GM18505 (cell line): ENCODE measurements at regions not wholly inside any gene's neighbourhood (a gene's known extent, or its start where the extent isn't known, plus 50 kb on each side); places are given as distances from the start of the nearest gene placed in this dataset.

Experiments
- ATAC-seq: cut with Tn5 transposase; IDR thresholded peaks from one replicate; pipeline ENCODE4 v1.9.1; 2021; ENCODE audit not compliant: unreplicated experiment
- POLR2A ChIP-seq: IDR thresholded peaks from 4 replicates; pipeline ENCODE4 v1.6.1; 2011; ENCODE audit warnings: borderline replicate concordance; ENCODE audit not compliant: insufficient read depth, insufficient read length; ENCODE audit errors: extremely low read depth

DNA sequence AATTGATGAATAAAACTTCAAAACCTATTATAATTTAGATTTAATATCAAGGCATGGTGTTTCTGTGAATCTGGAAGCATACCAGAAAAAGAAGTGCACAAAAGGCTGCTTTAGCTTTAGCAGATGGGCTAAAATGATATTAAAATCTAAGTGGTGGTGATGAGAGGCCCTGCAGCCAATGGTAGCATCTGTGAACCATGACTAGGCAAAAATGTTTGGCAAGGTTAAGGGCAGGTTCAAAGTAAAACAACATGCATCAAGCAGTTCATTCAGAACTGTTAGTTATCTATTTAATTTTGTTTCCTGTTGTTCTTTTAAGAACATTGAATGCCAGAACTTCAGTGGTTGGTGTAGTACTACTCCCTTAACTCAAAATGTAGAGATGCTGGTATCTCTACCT is 1736.9 kb upstream of the CELF4 start:
- ATAC-seq = no peak
- TF ChIP-seq POLR2A = no peak

DNA sequence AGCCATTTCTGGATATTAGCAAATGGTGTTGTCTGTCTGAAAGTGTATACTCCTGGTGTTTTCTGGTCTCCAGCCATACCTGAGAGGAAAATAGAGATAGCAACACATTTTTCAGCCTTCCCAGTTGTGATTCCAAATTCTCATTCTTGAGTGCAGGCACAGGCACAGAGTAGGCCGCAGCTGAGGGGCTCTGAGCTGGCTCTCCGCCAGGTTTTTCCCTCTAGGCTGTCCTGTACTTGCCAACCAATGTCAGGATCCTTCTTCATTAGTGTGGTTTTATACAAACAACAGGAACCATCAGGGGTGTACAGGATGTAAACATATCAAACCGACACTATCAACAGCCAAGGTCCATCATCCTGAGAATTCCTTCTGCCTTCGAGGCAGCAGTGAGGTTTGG is 1733.6 kb upstream of the CELF4 start:
- TF ChIP-seq POLR2A = no peak
- no peak for ATAC-seq

DNA sequence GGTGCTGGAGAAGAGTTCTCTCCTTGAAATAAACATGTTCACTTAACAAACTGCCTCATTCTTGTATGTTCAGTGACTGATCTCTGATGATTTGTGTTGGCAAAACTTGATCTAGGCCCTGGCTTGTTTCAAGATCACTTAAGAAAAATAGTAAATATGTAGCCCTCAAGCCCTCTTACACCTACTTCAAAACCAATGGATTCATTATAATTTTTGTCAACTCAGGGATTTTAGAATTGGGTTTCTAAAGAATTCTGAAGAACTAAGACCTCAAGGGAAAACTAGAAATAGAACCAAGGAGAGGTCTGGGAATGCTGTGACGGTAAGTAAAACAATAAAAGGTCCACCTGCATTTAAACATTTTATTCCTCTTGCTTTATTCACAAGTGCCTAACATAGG is 1731.6 kb upstream of the CELF4 start:
- TF ChIP-seq POLR2A = no peak
- no peak for ATAC-seq

DNA sequence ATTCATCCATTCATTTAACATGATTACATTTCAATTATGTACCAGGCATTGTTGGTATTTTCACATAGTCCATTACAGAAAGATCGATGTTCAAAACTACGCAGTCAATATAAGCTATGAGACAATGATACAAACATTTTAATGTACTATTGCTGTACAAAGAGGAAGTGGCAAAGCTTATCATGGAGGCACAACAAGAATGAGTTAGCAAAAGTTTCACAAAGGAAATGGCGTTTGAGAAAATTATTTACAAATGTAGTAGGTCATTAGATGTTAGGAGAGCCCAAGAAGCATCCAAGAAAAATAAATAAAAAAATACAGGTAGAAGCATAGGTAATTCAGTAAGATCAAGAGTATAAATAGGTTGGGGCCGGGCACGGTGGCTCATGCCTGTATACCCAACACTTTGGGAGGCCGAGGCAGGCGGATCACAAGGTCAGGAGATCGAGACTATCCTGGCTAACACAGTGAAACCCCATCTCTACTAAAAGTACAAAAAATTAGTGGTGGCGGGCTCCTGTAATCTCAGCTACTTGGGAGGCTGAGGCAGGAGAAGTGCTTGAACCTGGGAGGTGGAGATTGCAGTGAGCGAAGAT is 1730.8 kb upstream of the CELF4 start:
- no peak for TF ChIP-seq POLR2A
- no peak for ATAC-seq

DNA sequence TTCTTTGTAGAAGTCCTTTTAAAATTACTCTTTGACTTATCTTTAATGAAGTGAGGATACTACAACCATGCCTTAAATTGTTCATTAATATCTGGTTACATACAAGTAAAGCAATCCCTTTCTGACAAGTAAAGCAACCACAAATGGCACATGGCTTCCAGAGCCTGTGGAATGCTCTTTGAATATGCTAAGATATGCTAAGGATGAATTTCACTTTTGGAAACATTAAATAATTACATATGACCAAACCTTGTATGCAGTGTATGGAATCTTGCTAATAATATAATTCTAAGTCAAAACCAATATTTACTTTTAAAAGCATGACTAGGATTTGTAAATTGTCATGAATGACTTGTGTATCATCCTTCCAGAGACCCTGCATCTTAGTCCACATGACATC is 1711.2 kb upstream of the CELF4 start:
- no peak for ATAC-seq
- TF ChIP-seq POLR2A = no peak

DNA sequence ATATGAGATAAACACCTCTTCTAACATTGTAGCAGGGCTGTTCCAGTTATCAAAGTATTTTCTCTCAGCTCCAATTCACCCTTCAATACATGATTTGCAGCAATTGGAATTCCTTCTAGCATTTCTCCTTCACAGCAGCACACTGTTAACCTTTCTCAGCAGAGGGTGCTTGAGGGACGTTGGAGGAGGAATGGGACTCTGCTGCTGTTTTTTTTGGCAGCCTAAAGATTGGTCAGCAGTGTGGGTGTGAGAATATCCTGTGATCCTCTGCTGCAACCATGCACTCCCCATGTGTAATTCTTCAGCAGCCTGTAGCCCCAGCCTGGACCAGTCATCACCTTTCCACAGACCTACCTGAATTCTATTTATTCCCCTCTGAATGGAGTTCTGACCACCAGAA is 1708.9 kb upstream of the CELF4 start:
- ATAC-seq = no peak
- TF ChIP-seq POLR2A = no peak

DNA sequence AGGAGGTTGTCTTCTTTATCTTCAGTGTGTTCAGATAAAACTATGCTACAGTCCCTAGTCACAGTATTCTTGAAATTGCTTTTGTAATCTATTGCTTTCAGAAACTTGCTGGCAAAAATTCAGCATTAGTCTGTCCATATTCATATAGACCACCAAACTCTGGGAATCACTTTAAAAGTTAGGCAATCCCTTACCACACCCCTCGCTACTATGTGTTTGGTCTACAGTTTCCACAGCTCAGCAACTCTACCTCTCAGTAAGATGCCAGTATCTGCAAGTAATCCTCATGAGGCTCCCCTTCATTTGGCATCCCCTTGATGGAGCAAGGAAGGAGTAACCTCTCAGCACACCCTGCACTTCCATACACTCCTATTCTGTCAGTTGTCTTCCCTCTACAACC is 1706.6 kb upstream of the CELF4 start:
- ATAC-seq = no peak
- no peak for TF ChIP-seq POLR2A

DNA sequence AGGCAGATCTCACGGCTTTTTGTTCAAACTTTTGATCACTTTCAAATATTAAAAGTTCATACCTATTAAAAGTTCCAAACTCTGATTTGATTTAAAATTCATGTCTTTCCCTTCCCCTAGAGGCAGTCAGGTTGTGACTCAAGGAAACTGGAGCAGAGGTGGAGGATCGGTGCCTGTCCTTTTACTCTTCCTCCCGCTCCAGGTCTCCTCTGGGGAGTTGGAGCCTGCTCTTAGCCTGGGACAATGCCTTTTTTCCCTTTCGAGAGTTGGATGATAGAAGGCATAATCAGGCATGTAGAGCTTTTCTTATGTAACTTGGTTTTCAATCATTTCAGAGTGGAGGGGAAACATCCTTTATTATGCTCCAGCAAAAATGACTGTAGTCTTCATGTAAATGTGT is 1706.1 kb upstream of the CELF4 start:
- no peak for TF ChIP-seq POLR2A
- ATAC-seq = no peak

DNA sequence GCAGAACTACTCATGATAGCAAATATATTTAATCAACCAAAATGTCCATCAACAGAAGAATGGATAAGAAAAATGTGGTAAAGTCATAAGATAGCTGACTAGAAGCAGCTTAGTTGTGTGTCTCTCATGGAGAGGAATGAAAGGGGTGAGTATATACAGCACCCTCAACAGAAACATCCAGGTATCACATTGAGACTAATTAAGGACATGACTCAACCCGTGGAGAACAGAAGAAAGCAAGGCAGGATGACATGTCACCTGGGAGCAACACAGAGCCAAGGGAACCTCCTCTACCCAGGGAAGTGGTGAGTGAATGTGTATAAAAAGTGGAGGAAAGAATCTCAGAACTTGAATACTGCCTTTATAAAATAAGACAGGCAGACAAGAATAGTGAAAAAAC is 1695.0 kb upstream of the CELF4 start:
- TF ChIP-seq POLR2A = no peak

DNA sequence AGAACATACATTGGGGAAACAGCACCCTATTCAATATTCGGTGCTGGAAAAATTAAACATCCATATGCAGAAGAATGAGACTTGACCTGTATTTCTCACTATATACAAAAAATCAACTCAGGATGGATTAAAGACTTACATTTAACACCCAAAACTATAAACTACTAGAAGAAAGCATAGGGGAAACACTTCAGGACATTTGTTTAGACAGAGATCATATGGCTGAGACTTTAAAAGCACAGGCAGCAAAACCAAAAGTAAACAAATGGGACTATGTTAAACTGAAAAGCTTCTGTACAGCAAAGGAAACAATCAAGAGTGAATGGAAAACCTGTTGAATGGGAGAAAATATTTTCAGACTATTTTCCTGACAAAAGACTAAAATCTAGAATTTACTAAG is 1694.1 kb upstream of the CELF4 start:
- no peak for TF ChIP-seq POLR2A

More for the DNA sequence above, 1695.0 kb upstream of the CELF4 start:
- no peak for ATAC-seq

DNA sequence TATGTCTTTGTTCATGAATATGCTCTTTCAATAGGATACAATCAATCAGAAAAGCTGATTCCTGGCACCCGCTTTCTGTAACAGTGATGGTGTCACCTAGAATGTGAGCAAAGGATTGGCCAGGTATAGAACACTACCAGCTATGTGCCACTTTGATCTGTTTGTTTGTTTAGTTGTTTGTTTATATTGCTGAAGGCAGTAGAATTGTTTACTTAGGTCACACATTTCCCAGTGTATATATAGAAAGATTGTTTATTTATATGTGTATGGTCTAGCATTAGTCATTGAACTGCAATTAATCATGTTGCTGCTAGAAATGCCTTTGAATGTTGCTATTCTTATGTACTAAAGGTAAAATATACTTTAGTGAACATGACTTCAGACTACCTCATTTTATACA is 1678.6 kb upstream of the CELF4 start:
- TF ChIP-seq POLR2A = no peak
- ATAC-seq = no peak

More for the DNA sequence above, 1694.1 kb upstream of the CELF4 start:
- ATAC-seq = no peak

DNA sequence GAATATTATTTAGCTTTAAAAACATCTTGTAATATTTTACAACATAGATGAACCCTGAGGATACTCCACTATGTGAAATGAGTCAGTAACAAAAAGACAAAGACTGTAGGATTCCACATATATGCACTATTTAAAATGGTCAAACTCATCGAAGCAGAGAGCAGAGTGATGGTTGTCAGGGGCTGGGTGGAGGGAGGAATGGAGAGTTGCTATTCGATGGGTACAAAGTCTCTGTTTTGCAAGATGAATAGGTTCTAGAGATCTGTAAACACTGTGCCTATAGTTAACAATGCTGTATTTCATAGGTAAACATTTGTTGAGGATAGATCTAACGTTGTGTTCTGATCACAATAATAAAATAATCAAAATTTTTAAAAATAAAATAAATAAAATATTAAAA is 1675.9 kb upstream of the CELF4 start:
- no peak for TF ChIP-seq POLR2A
- no peak for ATAC-seq

DNA sequence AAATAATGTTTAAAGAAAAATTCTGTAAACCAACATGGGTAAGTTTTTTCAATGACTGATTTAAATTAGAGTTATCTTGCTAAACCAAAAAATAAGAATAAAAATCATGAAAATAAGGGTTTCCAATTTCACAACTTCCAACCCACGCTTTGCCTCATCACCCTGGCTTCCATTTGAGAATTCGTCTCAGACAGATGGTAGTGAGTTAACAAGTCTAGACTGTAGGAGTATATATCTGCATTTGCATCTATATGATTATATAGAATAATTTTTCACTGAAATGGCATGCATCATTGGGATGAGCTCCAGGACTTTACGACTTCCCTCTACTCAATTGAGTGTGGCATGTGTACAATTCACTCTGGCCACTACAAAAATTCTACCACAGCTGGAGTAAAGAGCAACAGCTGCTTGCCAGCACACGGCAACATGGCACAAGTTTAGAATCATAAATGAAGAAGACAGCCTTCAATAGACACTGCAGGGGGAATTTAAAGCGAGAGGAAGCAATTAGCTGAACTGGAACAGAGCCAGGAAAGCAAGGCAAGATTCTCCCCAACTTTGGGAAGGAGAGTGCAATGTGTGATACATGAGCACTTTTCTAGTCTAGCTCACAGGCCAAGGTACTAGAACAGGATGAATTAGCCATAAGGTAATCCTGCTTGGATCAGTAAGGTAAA is 1673.5 kb upstream of the CELF4 start:
- TF ChIP-seq POLR2A = no peak
- no peak for ATAC-seq

DNA sequence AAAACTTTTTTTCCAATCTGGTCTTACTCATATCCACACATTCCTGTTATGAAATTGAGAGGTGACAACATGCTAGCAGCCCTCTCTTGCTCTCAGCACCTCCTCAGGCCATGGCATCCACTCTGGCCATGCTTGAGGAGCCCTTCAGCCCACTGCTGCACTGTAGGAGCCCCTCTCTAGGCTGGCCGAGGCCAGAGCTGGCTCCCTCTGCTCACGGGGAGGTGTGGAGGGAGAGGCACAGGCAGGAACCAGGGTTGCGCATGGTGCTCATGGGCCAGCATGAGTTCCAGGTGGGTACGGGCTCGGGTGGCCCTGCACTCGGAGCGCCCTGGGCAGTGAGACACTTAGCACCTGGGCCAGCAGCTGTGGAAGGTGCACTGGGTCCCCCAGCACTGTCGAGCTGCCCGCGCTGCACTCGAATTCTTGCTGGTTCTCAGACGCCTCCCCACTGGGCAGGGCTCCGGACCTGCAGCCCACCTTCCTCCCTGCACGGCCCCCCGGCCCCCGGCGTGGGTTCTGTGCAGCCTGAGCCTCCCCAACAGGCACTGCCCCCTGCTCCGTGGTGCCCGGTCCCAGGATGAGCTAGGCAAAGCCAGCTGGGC is 1669.6 kb upstream of the CELF4 start:
- no peak for ATAC-seq
- no peak for TF ChIP-seq POLR2A

DNA sequence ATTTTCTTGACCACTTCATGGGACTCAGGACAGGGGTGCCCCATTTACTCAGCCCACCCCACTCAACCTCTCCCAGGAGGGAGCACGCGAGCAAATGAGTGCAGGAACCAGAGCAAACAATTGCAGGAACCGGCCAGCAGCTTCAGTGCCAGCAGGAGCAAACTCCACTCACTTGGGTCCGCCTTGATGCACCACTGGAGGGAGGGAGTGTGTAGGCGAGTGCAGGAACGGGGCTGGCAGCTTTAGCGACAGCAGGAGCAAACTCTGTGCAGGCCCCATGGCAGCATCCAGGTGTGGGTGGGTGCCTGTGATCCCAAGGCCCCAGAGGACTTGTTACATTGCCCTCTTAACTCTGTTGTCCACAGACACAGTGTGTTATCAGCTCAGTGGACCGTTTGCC is 1667.3 kb upstream of the CELF4 start:
- no peak for ATAC-seq
- TF ChIP-seq POLR2A = no peak

DNA sequence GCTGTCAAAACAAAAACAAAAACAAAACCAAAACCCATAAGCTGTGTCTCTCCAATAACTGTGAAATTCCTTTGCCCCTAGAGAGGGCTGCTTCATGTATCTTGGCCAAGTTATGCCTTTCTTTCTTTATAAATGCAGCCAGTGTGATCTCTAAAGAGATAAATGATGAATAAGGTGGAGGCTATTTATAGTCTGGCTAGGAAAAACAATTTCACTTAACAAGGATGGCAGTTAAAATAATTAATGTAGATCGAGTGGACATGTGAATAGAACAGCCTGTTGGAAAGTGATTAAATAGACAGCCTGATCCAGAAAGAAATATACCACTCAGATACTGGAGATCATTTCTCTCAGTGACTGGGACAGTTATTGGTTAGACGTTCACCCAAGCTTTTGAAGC is 1666.9 kb upstream of the CELF4 start:
- no peak for ATAC-seq
- no peak for TF ChIP-seq POLR2A
